SH-SY5Y (cell line): ENCODE measurements at regions not wholly inside any gene's neighbourhood (a gene's known extent, or its start where the extent isn't known, plus 50 kb on each side); places are given as distances from the start of the nearest gene placed in this dataset.
A peak's percentile ranks its signal among the peaks of the same experiment; 100 is the strongest.

ENCODE experiments used
- GATA2 ChIP-seq: IDR thresholded peaks from 2 replicates; pipeline ENCODE4 v1.6.1; 2011; ENCODE audit warnings: mild to moderate bottlenecking, low read depth, low read length
- GATA3 ChIP-seq: IDR thresholded peaks from 2 replicates; pipeline ENCODE4 v1.6.1; 2011; ENCODE audit warnings: low read depth, mild to moderate bottlenecking, low read length, moderate library complexity

DNA sequence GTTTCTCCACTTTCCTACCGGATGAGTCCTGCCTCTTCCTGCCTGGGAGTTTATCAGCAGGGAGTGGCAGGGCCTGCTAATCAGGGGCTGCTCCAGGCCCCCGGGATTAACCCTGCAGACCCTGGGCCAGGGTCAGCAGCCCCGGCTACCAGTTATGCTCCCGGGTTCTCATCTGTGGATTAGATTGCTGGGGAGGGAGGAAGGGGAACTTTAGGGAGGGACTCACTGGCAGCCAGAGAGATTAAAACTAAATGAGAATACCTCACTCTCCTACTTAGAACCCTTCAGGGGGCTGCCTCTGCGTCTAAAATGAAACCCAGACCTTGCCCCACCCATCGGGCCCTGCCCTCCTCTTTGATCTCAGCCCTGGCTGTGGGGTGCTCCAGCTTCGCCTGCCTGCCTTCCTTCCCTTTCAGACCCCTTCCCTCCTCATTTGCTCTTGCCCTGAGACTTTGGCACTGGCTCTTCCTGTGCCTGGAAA is 130.5 kb upstream of the HAND1 start:
- TF ChIP-seq GATA3 (no peak), GATA2 (no peak)

DNA sequence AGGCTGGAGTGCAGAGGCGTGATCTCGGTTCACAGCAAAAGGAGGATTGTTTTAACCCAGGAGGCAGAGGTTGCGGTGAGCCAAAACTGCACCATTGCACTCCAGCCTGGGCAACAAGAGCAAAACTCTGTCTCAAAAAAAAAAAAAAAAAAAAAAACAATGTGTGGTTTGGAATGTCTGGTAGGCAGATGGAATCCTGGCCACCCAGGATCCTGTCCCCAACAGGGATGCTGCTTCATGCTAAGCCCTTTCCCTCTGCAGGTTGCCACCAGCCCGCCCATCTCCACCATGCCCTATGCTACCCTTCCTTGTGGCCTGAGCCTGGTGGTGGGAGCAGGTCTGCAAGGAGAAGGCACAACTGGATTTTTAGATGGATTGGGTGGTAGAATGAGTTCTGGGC is 129.7 kb upstream of the HAND1 start:
- TF ChIP-seq GATA3: no peak
- TF ChIP-seq GATA2: no peak

DNA sequence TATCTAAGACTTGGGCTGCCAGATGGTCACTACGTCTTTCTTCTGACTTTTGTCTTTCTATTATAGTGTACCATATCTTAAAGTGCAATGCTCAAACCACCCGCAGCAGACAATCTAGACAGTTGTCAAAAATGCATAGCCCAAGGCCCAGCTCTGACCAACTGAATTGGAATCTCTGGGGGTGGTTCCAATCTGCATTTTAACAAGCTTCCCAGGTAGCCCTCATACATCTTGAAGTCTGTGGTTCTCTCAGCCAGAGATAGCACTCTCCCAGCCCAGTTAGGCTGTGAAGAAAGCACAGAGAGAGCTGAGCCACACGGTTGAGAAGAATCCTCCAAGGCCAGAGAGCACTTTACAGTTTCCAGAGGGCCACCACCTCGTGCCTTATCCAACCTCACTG is 128.2 kb upstream of the HAND1 start:
- TF ChIP-seq GATA3: no peak
- TF ChIP-seq GATA2: no peak

DNA sequence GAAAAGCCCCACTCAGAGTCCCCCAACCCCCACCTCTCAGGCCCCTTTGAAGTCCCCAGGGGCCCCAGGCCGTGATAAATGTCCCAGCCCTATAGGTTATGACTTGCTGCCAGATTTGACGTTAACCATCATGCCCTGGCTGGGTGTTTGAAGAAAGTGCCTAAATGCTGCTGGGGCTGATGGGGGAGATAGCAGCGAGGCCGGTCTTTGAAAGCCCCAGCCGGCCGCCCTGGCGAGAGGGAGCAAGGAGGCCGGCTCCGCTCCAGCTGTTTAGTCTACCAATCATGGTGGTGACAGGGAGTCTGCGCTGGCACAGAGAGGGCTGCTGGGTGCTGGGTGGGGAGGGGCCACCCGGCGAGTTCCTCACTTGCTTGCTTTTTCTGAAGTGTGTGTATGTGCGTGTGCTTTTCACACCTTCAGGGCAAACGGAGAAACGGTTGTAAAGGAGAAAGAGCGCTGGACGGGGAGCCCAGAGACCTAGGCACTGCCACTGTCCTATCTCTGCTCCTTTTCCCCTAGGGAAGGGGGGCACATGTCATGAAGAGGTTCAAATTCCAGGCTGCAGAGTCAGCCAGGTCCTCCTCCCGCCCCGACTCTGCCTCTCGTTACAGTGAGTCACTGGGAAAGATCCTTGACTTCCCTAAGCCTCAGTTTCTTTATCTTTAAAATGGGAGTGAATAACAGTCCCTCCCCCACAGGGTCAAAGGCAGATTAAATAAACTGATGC is 126.1 kb upstream of the HAND1 start:
- TF ChIP-seq GATA2 (peak; percentile 100), GATA3 (peak; percentile 98)

DNA sequence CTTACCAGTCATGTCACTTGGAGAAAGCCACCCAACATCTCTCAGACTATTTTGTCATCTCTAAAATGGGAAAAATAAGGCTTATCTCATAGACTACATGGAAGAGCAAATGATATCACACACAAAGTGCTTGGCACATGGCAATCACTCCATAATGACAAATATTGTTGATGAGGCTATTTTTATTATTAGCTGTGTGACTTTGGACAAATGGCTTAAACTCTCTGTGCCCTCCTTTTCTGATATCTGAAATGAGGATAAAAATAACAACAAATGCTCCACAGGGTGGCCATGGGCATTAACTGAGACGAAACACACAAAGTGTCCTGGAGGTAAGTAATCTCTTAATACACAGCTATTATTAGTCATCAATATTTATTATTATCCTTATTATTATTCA is 125.5 kb upstream of the HAND1 start:
- TF ChIP-seq GATA2 (no peak), GATA3 (no peak)

DNA sequence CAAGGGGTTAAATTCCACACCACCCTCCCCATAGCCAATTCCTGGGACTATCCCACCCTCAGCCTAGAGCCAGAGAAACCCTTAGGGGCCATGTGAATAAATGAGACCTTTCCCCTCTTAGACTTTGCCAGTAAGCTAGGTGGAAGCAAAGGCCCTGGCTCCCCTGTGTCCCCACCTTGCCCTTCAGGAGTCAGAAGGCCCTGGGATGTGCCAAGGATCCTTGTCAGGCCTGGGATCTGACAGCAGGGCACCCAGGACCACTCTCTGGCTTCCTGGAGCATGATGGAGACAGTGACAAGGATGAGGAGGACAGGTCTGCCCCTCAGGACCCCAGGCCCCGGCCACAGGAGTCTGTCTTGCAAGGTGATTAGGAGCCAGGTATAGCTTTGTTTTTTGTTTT is 125.0 kb upstream of the HAND1 start:
- TF ChIP-seq GATA3 (no peak), GATA2 (0 out of 2 replicates have a peak, but pooled peaks have one; percentile 21)

DNA sequence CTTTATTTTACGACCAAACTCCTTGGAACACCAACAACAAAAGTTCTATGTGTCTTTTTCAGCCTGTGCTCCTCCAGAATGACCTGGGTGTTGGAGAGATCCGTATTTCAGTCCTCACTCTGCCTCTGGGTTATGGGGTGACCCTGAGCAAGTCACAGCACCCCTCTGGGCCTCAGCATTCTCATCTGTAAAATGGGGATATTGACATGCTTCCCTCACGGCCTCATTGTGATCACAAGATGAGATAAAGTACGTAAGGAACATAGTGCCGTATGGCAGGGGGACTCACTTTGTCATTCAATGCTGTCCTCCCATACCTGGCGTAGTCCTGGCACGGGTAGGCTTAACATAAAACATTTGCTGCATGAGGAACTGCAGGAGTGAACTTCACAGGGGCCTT is 123.0 kb upstream of the HAND1 start:
- TF ChIP-seq GATA2 (no peak), GATA3 (no peak)

DNA sequence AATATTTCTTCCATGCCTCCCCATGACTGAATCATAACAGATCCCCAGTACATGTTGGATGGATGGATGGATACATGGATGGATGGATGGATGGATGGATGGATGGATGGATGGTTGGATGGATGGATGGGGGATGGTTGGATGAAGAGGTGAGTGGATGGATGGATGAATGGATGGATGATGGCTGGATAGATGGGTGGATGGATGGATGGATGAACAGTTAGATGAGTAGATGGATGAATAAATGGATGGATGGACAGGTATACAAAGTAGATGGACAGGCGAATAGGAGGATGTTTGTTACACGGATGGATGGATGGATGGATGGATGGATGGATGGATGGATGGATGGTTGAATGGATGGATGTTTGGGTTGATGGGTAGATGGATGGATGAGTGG is 120.0 kb upstream of the HAND1 start:
- no peak for TF ChIP-seq GATA2
- TF ChIP-seq GATA3: no peak

DNA sequence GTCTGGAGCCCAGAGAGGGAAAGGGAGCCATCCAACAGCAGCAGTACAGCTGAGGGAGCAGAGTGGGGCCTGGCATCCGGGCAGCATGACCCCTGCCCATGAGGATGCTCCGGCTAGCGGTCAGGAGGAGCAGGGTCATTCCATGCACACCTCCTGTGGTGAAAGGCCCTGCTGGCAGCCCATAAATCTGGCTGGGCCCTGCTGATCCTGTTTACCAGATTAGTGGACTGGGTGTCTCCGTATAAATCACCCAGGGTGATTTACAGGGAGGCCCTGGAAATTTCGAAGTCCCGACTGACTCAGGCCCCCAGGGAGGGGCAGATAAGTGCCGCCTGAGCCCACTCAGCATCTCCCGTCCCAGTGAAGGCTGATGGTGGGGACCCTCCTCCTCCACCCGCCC is 117.6 kb upstream of the HAND1 start:
- 0 out of 2 replicates have a peak, but pooled peaks have one; percentile 14 for TF ChIP-seq GATA2
- TF ChIP-seq GATA3: no peak

DNA sequence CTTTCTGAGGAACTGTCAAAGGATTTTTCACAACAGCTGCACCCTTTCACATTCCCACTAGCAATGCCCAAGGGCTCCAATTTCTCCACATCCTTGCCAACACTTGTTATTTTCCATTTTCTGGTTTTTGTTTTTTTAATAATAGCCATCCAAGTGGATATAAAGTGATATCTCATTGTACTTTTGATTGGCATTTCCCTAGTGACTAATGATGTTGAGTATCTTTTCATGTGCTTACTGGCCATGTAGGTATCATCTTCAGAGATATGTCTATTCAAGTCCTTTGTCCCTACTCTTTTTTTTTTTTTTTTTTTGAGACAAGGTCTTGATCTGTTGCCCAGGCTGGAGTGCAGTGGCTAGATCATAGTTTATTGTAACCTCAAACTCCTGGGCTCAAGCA is 115.8 kb upstream of the HAND1 start:
- TF ChIP-seq GATA3: no peak
- TF ChIP-seq GATA2: no peak

DNA sequence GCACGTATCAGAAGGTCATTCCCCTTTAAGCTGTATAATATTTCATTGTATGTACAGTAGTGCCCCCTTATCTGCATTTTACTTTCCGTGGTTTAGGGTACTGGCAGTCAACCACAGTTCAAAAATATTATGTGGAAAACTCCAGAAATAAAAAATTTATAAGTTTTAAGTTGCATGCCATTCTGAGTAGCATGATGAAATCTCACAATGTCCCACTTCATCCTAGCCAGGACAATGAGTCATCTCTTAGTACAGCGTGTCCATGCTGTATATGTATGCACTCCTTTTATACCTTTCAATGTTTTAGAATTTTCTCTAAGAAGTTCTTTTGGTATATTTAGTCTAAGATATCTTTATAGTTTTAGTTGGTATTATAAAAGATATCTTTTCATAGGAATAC is 115.0 kb upstream of the HAND1 start:
- TF ChIP-seq GATA2 (no peak), GATA3 (no peak)

DNA sequence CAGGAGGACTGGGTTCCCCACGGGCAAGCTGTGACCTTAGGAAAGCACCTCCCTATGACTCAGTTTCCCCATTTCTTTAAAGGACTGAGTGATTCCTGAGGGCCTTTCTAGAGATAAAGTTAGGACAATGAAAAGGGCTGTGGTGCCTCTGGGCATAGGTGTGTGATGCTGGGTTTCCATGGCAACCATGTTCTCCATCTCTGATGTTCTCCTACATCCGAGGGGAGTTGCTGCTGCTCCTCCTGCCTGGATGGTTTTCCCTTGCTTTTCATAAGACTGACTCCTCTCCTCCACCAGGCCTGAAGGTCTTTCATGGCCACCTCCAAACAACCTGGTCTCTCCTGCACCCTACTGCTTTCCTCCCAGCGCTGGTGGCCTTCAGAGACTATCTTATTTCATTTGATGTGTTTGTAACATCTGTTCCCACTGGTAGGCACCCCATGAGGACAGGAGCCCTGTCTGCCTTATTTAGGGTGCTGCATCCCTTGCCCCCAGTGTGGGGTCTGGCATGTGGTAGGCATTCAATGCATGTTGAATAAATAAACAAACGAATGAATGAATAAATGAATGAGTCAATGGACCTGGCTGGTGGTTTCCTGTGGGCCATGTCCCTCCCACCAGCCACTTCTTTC is 112.2 kb upstream of the HAND1 start:
- no peak for TF ChIP-seq GATA2
- no peak for TF ChIP-seq GATA3

DNA sequence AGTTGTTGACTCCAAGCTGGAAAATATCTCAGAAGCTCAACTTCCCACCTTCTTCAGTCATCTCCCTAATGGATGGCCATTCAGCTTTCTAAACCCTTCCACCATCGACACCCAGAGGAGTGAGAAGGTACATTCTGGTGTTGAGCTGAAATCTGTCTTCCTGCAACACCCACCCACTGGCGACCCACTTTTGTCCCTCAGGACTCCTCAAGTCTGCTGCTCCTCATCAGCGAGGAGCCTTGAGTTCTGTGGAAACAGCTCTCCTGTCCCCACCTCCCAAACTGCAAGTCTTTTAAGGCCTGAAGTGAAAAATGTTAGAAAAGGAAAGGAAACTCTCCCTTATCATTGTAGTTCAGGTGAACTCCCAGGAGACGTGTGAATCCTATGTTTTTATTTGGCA is 111.5 kb upstream of the HAND1 start:
- TF ChIP-seq GATA2: no peak
- no peak for TF ChIP-seq GATA3

DNA sequence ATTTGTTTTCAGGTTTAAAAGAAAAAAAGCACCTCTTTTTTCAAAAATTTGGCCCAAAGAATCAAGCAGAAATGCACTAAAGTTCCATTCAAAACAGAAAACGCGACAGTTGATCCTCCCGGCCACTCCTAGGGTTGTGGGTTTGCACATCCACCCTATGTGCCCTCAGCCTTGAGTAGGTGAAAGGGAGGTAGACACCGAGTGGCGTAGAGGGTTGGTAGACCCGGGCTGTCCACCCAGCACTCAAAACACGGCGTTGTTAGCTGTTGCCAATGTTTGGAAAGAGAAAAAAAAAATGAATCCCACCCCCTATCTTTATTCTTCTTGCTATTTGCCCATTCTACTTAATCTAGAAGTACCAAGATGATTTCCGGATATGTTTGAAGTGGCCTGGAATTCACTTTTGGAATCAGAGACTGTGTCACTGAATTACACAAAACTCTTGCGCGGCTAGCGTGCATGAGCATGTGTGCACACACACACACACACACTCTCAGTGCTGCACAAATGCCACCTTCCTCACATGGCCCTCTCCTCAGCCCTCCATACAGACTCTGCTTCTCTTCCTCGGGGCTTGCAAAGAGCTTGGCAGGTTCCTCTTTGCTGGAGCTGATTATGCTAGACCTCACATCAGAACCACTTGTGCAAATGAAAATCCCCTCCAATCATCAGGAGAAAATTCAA is 110.2 kb upstream of the HAND1 start:
- no peak for TF ChIP-seq GATA3
- TF ChIP-seq GATA2: no peak
